Activated naive CD8-positive, alpha-beta T cell treated with anti-CD3 and anti-CD28 coated beads for 36 hours (primary cell): ENCODE measurements at regions not wholly inside any gene's neighbourhood (a gene's known extent, or its start where the extent isn't known, plus 50 kb on each side); places are given as distances from the start of the nearest gene placed in this dataset.
A peak's percentile ranks its signal among the peaks of the same experiment; 100 is the strongest.

ENCODE experiments used
- DNase-seq: peaks from one replicate; pipeline ENCODE4 v3.0.0; 2021
- H3K27ac Mint-ChIP-seq: one replicate; pipeline ENCODE4 v1.8.0; 2022; ENCODE audit warnings: mild to moderate bottlenecking, moderate library complexity, mixed read lengths
- H3K27me3 Mint-ChIP-seq: one replicate; pipeline ENCODE4 v1.8.0; 2022; ENCODE audit warnings: mild to moderate bottlenecking, mixed read lengths
- H3K36me3 Mint-ChIP-seq: one replicate; pipeline ENCODE4 v1.8.0; 2021; ENCODE audit warnings: mild to moderate bottlenecking, mixed read lengths
- H3K4me1 Mint-ChIP-seq: one replicate; pipeline ENCODE4 v1.8.0; 2021; ENCODE audit warnings: mixed read lengths
- H3K4me3 Mint-ChIP-seq: one replicate; pipeline ENCODE4 v1.8.0; 2022; ENCODE audit warnings: mild to moderate bottlenecking, moderate library complexity, mixed read lengths
- H3K9me3 Mint-ChIP-seq: one replicate; pipeline ENCODE4 v1.8.0; 2022; ENCODE audit warnings: mixed read lengths

DNA sequence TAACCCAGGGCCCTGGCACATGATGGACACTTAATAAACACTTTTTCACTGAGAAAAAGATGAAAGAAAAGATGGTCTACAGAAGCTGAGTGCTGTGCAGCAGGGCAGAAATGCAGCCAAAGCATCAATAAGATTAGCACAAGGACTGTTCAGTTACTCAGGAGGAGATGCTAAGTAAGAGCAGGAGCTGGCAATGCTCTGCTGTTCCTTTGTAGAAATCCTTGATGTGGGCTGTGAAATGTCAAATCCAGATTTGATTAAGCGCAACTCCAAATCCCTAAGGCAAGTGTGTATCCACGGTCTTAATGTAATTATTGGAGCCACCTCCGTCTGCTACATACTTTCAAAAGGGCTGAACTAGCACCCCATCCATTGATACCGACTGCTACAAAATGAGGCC, 151.8 kb upstream of the BTG1 start:
- peak overlapping the region; percentile 81 for H3K27ac Mint-ChIP-seq
- H3K9me3 Mint-ChIP-seq = peaks cover 2% of the 10 kb centered on the region
- H3K27me3 Mint-ChIP-seq = no peaks in the 10 kb centered on the region
- H3K4me3 Mint-ChIP-seq = no peak overlapping the region
- peaks cover 10% of the 10 kb centered on the region for H3K4me1 Mint-ChIP-seq
- peaks cover 4% of the 10 kb centered on the region for H3K36me3 Mint-ChIP-seq
- no peak for DNase-seq

DNA sequence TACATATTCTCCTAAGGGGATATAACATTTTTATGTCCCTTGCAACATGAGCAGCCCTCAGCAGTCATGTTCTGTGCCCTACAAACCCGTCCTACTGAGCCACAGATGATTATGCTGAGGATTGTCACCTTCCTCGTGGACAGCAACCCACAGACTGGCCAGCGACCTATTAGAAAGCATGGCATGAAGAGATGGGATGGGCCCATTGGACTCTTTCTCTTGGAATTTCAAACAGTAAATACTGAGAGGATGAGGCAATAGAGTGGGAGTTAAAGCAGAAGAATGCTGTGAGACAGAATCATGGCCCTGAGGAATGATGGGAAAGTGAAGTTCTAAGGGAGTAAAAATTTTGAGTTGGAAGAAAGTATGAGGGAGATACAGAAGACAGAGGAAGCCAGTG, 149.9 kb upstream of the BTG1 start:
- Mint-ChIP-seq H3K27me3 (no peaks in the 10 kb centered on the region), H3K4me3 (no peak overlapping the region), H3K9me3 (peaks cover 4% of the 10 kb centered on the region), H3K27ac (no peak overlapping the region), H3K36me3 (peaks cover 4% of the 10 kb centered on the region), H3K4me1 (peaks cover 9% of the 10 kb centered on the region)
- DNase-seq = no peak

DNA sequence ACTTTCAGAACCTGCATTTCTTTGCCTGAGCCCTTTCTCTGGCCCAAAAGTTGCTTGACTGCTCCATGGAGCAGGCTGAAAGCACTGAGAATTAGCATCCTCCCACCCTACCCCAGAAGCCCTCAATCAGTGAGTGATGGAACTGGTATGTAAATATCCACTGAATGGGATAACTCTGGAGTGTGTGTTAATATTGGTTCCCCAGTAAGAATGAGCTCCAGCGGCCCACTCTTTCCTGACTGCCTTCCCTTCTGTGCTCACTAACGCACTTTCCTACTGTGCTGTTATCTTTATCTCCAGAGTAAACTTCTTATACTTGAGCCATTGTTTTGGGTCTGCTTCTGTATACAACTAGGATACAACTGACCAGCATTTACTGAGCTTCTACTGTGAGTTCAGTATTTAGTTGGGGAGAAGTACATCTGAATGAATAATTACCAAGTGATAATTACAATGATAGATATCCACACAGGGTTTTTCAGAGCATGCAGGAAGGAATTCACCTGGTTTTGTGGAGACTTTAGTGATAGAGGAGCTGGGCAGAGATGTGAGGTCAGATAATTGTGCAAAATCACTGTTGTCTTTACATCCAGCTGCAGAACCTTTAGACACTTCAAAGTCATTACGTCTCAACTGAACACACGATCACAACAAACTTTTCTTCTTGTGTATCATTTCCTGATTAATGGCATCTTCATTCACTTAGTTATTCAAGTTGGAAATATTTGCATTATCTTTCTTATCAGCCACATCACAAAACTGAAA, 149.2 kb upstream of the BTG1 start:
- H3K4me3 Mint-ChIP-seq = no peak overlapping the region
- no peak for DNase-seq
- peaks cover 12% of the 10 kb centered on the region for H3K4me1 Mint-ChIP-seq
- no peaks in the 10 kb centered on the region for H3K27me3 Mint-ChIP-seq
- peaks cover 4% of the 10 kb centered on the region for H3K36me3 Mint-ChIP-seq
- no peak overlapping the region for H3K27ac Mint-ChIP-seq
- H3K9me3 Mint-ChIP-seq = peaks cover 4% of the 10 kb centered on the region

GRCh38 chr12:92292016-92292415, 146.4 kb upstream of the BTG1 start:
- no peak overlapping the region for H3K27ac Mint-ChIP-seq
- no peaks in the 10 kb centered on the region for H3K27me3 Mint-ChIP-seq
- H3K4me3 Mint-ChIP-seq = no peak overlapping the region
- H3K36me3 Mint-ChIP-seq = no peaks in the 10 kb centered on the region
- H3K9me3 Mint-ChIP-seq = peaks cover 4% of the 10 kb centered on the region
- H3K4me1 Mint-ChIP-seq = peaks cover 3% of the 10 kb centered on the region
- no peak for DNase-seq

- H3K4me3 Mint-ChIP-seq = no peak overlapping the region
- H3K9me3 Mint-ChIP-seq = peaks cover 4% of the 10 kb centered on the region
- H3K4me1 Mint-ChIP-seq = peaks cover 3% of the 10 kb centered on the region
- DNase-seq = no peak
- no peak overlapping the region for H3K27ac Mint-ChIP-seq
- H3K27me3 Mint-ChIP-seq = no peaks in the 10 kb centered on the region
- H3K36me3 Mint-ChIP-seq = no peaks in the 10 kb centered on the region
Measured at GRCh38 chr12:92290886-92291285, 145.2 kb upstream of the BTG1 start.

- Mint-ChIP-seq H3K4me3 (no peak overlapping the region), H3K27ac (no peak overlapping the region), H3K9me3 (peaks cover 4% of the 10 kb centered on the region), H3K27me3 (no peaks in the 10 kb centered on the region), H3K4me1 (peaks cover 3% of the 10 kb centered on the region), H3K36me3 (no peaks in the 10 kb centered on the region)
- no peak for DNase-seq
Measured at GRCh38 chr12:92290350-92290695, 144.7 kb upstream of the BTG1 start.

DNA sequence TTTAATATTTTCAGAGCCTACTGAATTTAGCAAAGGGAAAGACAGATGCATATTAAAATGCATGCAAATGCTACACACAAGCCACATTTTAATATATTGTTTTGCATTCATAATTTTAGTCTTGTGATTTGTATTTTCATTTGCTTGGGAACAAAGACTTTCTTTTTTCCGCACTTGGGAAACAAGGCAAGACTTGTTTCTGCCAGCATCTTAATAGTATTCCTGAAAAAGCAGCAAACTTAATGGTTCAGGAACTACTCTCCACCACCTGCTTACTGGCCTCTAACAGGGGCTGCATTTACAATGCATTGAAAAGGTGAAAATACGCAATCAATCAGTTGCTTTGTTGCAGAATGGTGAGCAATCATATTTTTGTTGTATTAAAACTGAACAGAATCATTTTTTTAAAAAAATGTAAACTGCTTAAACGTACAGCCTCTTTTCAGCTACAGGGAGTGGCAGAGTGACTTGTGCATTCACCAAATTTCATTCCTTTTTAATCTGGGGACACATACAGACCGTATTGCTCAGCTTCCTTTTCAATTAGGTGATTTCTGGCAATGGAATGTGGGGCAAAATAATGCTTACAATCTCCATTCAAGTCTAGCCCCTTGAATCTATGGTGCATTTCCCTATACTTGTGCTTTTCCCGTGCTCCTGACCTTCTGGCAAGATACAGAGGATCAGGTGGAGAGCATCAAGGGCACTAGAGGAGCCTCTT, 144.1 kb upstream of the BTG1 start:
- Mint-ChIP-seq H3K36me3 (no peaks in the 10 kb centered on the region), H3K4me1 (peaks cover 3% of the 10 kb centered on the region), H3K4me3 (no peak overlapping the region), H3K27ac (no peak overlapping the region), H3K9me3 (peaks cover 4% of the 10 kb centered on the region), H3K27me3 (no peaks in the 10 kb centered on the region)
- DNase-seq = no peak

DNA sequence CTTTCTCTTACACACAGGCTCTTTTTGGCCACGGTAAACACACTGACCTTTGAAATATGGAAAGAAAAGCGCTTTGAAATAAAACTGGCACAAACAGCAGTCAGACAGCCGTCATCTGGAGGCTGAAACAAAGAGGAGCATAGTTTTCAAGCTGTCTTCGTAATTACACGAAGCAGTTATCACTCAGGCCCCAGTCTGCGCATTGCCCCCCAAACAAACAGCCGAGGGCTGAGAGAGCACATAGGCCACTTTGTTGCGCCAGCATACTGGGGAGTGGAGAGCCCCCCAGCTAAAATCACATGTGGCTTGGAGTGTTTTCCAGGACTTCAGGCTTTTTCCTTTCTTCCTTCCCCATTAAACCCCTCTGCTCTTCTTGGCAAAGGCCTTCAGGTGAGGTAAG, 142.9 kb upstream of the BTG1 start:
- DNase-seq = no peak
- Mint-ChIP-seq H3K27ac (no peak overlapping the region), H3K4me3 (no peak overlapping the region), H3K4me1 (peaks cover 3% of the 10 kb centered on the region), H3K36me3 (peaks cover 2% of the 10 kb centered on the region), H3K27me3 (no peaks in the 10 kb centered on the region), H3K9me3 (peaks cover 2% of the 10 kb centered on the region)

- DNase-seq = no peak
- Mint-ChIP-seq H3K27ac (no peak overlapping the region), H3K4me3 (no peak overlapping the region), H3K9me3 (no peaks in the 10 kb centered on the region), H3K27me3 (no peaks in the 10 kb centered on the region), H3K36me3 (no peaks in the 10 kb centered on the region), H3K4me1 (peaks cover 13% of the 10 kb centered on the region)
Measured at GRCh38 chr12:92278378-92278828, 132.8 kb upstream of the BTG1 start.

GRCh38 chr12:92277795-92278194, 132.1 kb upstream of the BTG1 start:
- H3K27me3 Mint-ChIP-seq = no peaks in the 10 kb centered on the region
- peaks cover 13% of the 10 kb centered on the region for H3K4me1 Mint-ChIP-seq
- no peak overlapping the region for H3K27ac Mint-ChIP-seq
- no peak overlapping the region for H3K4me3 Mint-ChIP-seq
- no peak for DNase-seq
- no peaks in the 10 kb centered on the region for H3K9me3 Mint-ChIP-seq
- H3K36me3 Mint-ChIP-seq = no peaks in the 10 kb centered on the region

- DNase-seq = no peak
- H3K4me1 Mint-ChIP-seq = peaks cover 13% of the 10 kb centered on the region
- no peaks in the 10 kb centered on the region for H3K36me3 Mint-ChIP-seq
- H3K4me3 Mint-ChIP-seq = no peak overlapping the region
- no peak overlapping the region for H3K27ac Mint-ChIP-seq
- H3K9me3 Mint-ChIP-seq = no peaks in the 10 kb centered on the region
- H3K27me3 Mint-ChIP-seq = no peaks in the 10 kb centered on the region
Measured at GRCh38 chr12:92276276-92276675, 130.6 kb upstream of the BTG1 start.

DNA sequence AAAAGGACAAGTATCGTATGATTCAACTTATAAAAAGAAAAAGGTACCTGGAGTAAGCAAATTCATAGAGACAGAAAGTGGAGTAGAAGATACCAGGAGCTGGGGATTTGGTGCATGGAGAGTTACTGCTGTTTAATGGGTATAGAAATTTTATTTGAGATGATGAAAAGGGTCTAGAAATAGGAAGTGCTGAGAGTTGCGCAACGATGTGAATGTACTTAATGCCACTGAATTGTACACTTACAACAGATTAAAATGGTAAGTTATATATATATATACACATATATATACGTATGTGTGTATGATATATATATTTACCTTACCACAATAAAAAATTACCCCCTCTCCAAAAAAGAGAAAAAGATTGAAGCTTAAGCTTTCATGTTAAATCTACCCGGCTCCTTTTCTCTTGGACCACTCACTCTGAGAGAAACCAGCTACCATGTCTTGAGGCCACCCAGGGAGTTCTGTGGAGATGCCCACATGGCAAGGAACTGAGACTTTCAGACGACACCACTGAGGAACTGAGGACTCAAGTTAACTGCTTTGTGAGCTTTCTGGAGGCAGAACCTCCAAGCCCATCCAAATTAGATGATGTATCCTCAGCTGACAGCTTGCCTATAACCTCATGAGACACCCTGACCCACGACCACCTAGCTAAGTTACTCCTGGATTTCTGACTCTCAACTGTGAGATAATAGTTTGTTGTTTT, 130.0 kb upstream of the BTG1 start:
- H3K27me3 Mint-ChIP-seq = no peaks in the 10 kb centered on the region
- no peak for DNase-seq
- H3K36me3 Mint-ChIP-seq = no peaks in the 10 kb centered on the region
- peaks cover 13% of the 10 kb centered on the region for H3K4me1 Mint-ChIP-seq
- H3K9me3 Mint-ChIP-seq = no peaks in the 10 kb centered on the region
- H3K27ac Mint-ChIP-seq = no peak overlapping the region
- H3K4me3 Mint-ChIP-seq = no peak overlapping the region

DNA sequence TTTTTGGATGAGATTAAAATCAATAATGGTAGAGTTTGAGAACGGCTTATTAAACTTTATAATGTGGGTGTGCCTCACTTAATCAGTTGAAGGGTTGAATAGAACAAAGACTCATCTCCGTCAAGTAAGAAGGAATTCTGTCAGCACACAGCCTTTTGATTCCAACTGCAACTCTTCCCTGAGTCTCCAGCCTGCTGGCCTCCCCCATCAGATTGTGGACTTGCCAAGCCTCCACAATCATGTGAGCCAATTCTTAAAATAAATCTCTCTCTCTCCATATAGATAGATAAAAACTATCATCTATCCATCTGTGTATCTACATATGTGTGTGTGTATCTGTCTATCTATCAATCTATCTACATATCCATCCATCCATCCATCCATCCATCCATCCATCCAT, 127.4 kb upstream of the BTG1 start:
- no peak overlapping the region for H3K27ac Mint-ChIP-seq
- DNase-seq = no peak
- H3K4me3 Mint-ChIP-seq = no peak overlapping the region
- H3K9me3 Mint-ChIP-seq = no peaks in the 10 kb centered on the region
- H3K4me1 Mint-ChIP-seq = peaks cover 7% of the 10 kb centered on the region
- H3K27me3 Mint-ChIP-seq = no peaks in the 10 kb centered on the region
- no peaks in the 10 kb centered on the region for H3K36me3 Mint-ChIP-seq

- no peak for DNase-seq
- no peaks in the 10 kb centered on the region for H3K27me3 Mint-ChIP-seq
Measured at GRCh38 chr12:92272061-92272964, 126.7 kb upstream of the BTG1 start.

GRCh38 chr12:92271341-92271740, 125.7 kb upstream of the BTG1 start:
- Mint-ChIP-seq H3K4me3 (no peak overlapping the region), H3K27ac (no peak overlapping the region), H3K27me3 (no peaks in the 10 kb centered on the region), H3K36me3 (no peaks in the 10 kb centered on the region), H3K4me1 (peaks cover 4% of the 10 kb centered on the region), H3K9me3 (no peaks in the 10 kb centered on the region)
- DNase-seq = no peak

More at GRCh38 chr12:92272061-92272964, 126.7 kb upstream of the BTG1 start:
- Mint-ChIP-seq H3K9me3 (no peaks in the 10 kb centered on the region), H3K4me3 (no peak overlapping the region), H3K27ac (no peak overlapping the region), H3K36me3 (no peaks in the 10 kb centered on the region), H3K4me1 (peaks cover 6% of the 10 kb centered on the region)
